Vagina (tissue), 2 donors: ENCODE measurements at regions not wholly inside any gene's neighbourhood (a gene's known extent, or its start where the extent isn't known, plus 50 kb on each side); places are given as distances from the start of the nearest gene placed in this dataset.

Experiments
- DNase-seq, 2 donors: peaks; one replicate each; pipeline ENCODE4 v3.0.0-alpha.2; 2017; ENCODE audit errors: extremely low spot score in 2 of 2
- H3K27ac ChIP-seq: fragments of 200-600 bp; sonication (generic); one replicate; pipeline ENCODE4 v1.5.1; 2019
- H3K27me3 ChIP-seq: fragments of 200-600 bp; sonication (generic); one replicate; pipeline ENCODE4 v1.5.1; 2019
- H3K36me3 ChIP-seq, 2 donors: fragments of 200-600 bp; sonication (generic); one replicate each; pipeline ENCODE4 v1.5.1; 2017 to 2019
- H3K4me1 ChIP-seq: fragments of 200-600 bp; sonication (generic); one replicate; pipeline ENCODE4 v1.5.1; 2019
- H3K4me3 ChIP-seq, 2 donors: fragments of 200-600 bp; sonication (generic); 1 replicate in 1 of 2; 2 replicates in 1 of 2; pipeline ENCODE4 v1.5.1; 2016 to 2019
- H3K9me3 ChIP-seq: fragments of 200-600 bp; sonication (generic); one replicate; pipeline ENCODE4 v1.5.1; 2019
- CTCF ChIP-seq, 3 experiments: fragments of 450-650 bp in 2 of 3; fragments of 200-600 bp in 1 of 3; sonication (generic) in 1 of 3; IDR thresholded peaks; one replicate each; pipeline ENCODE4 v1.5.1; 2017 to 2019; ENCODE audit warnings: antibody characterized with exemption in 3 of 3, mild to moderate bottlenecking in 2 of 3, moderate library complexity in 2 of 3
- POLR2A ChIP-seq, 2 donors: fragments of 450-650 bp; IDR thresholded peaks; one replicate each; pipeline ENCODE4 v1.6.1; 2017; ENCODE audit warnings: antibody characterized with exemption in 2 of 2, mild to moderate bottlenecking in 2 of 2, moderate library complexity in 2 of 2
- POLR2AphosphoS5 ChIP-seq, 2 donors: sonication (generic); formaldehyde crosslinking; IDR thresholded peaks; one replicate each; pipeline ENCODE4 v1.9.0; 2017; ENCODE audit warnings: antibody characterized with exemption in 2 of 2, mild to moderate bottlenecking in 2 of 2, low read depth in 1 of 2; ENCODE audit not compliant: insufficient read depth in 1 of 2
- intact Hi-C: fragments of 100-400 bp; cut with DNase I; formaldehyde crosslinking; loops from one replicate; pipeline ENCODE4 v1.15.1; 2023

DNA sequence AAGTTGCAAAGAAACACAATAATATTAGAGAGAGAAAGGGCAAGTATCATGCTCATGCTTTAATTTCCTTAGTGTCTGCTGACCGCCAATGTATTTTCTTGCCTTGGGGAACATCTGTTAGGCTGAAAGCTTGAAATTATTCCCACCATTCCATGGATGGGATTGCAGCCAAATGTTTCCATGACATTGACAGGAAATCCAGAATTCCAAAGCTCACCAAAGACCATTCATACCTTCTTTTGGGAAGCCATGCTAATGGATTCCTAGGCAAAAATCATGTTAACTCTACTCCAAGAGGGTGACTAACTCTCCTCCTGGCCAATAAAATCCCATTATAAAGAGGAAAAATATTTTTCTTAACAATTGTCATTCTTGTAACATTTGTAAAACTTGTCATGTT, 661.4 kb upstream of the FAT3 start:
- TF ChIP-seq POLR2A (IDR thresholded peaks at IDR 0.05) (no peak), CTCF (IDR thresholded peaks at IDR 0.05) (no peak), POLR2AphosphoS5 (IDR thresholded peaks at IDR 0.05; ENCODE audit: insufficient read depth in 1 of 2, low read depth in 1 of 2) (no peak)
- intact Hi-C loops: no loop called here
- Histone ChIP-seq H3K27me3 (no peaks in the 10 kb centered on the region), H3K36me3 (no peaks in the 10 kb centered on the region), H3K9me3 (no peaks in the 10 kb centered on the region), H3K4me3 (no peak overlapping the region), H3K27ac (no peak overlapping the region), H3K4me1 (no peaks in the 10 kb centered on the region)
- no peak for DNase-seq

GRCh38 chr11:91560434-91560833, 664.2 kb upstream of the FAT3 start:
- Histone ChIP-seq H3K9me3 (no peaks in the 10 kb centered on the region), H3K4me1 (no peaks in the 10 kb centered on the region), H3K36me3 (no peaks in the 10 kb centered on the region), H3K27me3 (no peaks in the 10 kb centered on the region), H3K27ac (no peak overlapping the region), H3K4me3 (no peak overlapping the region)
- intact Hi-C loops: no loop called here
- TF ChIP-seq POLR2AphosphoS5 (IDR thresholded peaks at IDR 0.05; ENCODE audit: insufficient read depth in 1 of 2, low read depth in 1 of 2) (no peak), POLR2A (IDR thresholded peaks at IDR 0.05) (no peak), CTCF (IDR thresholded peaks at IDR 0.05) (no peak)
- DNase-seq: no peak

DNA sequence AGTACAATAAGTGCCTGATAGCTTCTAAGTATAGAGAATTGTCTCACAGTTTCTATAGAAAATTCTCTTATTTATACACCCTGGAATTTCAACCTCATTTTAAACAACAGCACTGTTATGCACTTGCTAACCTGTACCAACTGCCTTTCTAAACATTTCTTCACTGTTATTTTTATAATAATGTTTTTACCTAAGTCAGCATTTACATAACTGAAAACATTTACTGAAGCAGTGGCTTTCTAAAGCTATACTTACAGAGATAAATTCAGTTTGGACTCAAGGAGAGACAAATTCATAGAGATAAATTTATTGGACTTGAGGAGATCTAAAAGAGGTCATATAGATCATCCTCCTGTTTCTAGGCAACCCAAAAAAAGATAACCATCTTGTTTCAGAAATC, 686.6 kb upstream of the FAT3 start:
- no peaks in the 10 kb centered on the region for H3K4me1 ChIP-seq
- no peak for TF ChIP-seq POLR2AphosphoS5 (IDR thresholded peaks at IDR 0.05; ENCODE audit: insufficient read depth in 1 of 2, low read depth in 1 of 2)
- TF ChIP-seq CTCF (IDR thresholded peaks at IDR 0.05): no peak
- no peak for TF ChIP-seq POLR2A (IDR thresholded peaks at IDR 0.05)
- H3K27ac ChIP-seq: no peak overlapping the region
- DNase-seq: no peak
- no peak overlapping the region for H3K4me3 ChIP-seq
- no peaks in the 10 kb centered on the region for H3K36me3 ChIP-seq
- intact Hi-C loops: no loop called here
- no peaks in the 10 kb centered on the region for H3K27me3 ChIP-seq
- no peaks in the 10 kb centered on the region for H3K9me3 ChIP-seq

DNA sequence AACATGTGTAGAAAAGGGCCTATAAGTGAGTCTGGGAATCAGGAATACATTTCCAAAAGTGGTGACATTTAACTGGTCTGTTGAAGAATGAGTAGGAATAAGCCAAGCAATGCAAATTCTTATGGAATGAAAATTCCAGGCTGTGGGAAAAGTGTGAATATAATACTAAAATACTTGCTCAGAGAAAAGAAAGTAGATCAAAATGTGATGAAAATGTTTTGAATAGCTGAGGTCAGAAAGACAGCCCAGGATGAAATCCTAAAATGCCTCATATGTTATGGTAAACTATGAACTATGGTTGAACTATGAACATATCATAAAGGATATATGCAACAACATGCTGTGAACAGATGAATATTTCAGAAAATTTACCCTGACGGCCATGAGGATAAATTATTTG, 688.3 kb upstream of the FAT3 start:
- no peak overlapping the region for H3K27ac ChIP-seq
- no peaks in the 10 kb centered on the region for H3K27me3 ChIP-seq
- no peaks in the 10 kb centered on the region for H3K9me3 ChIP-seq
- H3K36me3 ChIP-seq: no peaks in the 10 kb centered on the region
- H3K4me3 ChIP-seq: no peak overlapping the region
- no peaks in the 10 kb centered on the region for H3K4me1 ChIP-seq
- intact Hi-C loops: no loop called here
- no peak for TF ChIP-seq POLR2AphosphoS5 (IDR thresholded peaks at IDR 0.05; ENCODE audit: insufficient read depth in 1 of 2, low read depth in 1 of 2)
- no peak for TF ChIP-seq POLR2A (IDR thresholded peaks at IDR 0.05)
- TF ChIP-seq CTCF (IDR thresholded peaks at IDR 0.05): no peak
- no peak for DNase-seq

DNA sequence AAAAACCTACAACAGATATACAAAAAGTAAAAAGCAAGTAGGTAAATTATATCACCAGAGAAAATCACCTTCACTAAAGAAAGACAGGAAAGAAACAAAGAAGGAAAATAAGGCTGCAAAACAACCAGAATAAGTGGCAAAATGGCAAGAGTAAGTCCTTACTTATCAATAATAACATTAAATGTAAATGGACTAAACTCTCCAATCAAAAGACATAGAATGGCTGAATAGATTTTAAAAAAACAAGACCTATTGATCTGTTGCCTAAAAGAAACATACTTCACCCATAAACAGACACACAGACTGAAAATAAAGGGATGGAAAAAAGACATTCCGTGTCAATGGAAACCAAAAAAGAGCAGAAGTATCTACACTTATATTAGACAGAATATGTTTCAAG, 695.7 kb upstream of the FAT3 start:
- H3K9me3 ChIP-seq: no peaks in the 10 kb centered on the region
- no peak for DNase-seq
- intact Hi-C loops: no loop called here

More for the DNA sequence above, 695.7 kb upstream of the FAT3 start:
- TF ChIP-seq POLR2AphosphoS5 (IDR thresholded peaks at IDR 0.05; ENCODE audit: insufficient read depth in 1 of 2, low read depth in 1 of 2): no peak
- TF ChIP-seq CTCF (IDR thresholded peaks at IDR 0.05): no peak
- TF ChIP-seq POLR2A (IDR thresholded peaks at IDR 0.05): no peak
- Histone ChIP-seq H3K27me3 (no peaks in the 10 kb centered on the region), H3K4me1 (no peaks in the 10 kb centered on the region), H3K4me3 (no peak overlapping the region), H3K36me3 (no peaks in the 10 kb centered on the region), H3K27ac (no peak overlapping the region)
